Fibroblast of lung (primary cell): ENCODE measurements at regions not wholly inside any gene's neighbourhood (a gene's known extent, or its start where the extent isn't known, plus 50 kb on each side); places are given as distances from the start of the nearest gene placed in this dataset.
A peak's percentile ranks its signal among the peaks of the same experiment; 100 is the strongest.

ENCODE experiments used
- DNase-seq, 2 donors: peaks; one replicate each; pipeline versions ENCODE4 v3.0.0 to v3.0.0-alpha.2; 2010; ENCODE audit warnings: low read depth in 2 of 2
- H2AFZ ChIP-seq: 2 replicates; pipeline ENCODE4 v1.5.1; 2012; ENCODE audit warnings: low read length, control low read depth, inconsistent platforms
- H3K27ac ChIP-seq: 2 replicates; pipeline ENCODE4 v1.5.1; 2011; ENCODE audit warnings: low read length, control low read depth; ENCODE audit not compliant: insufficient read depth
- H3K27me3 ChIP-seq: 2 replicates; pipeline ENCODE4 v1.5.1; 2011; ENCODE audit warnings: mild to moderate bottlenecking, low read length; ENCODE audit not compliant: control insufficient read depth, insufficient read depth
- H3K36me3 ChIP-seq: 2 replicates; pipeline ENCODE4 v1.5.1; 2011; ENCODE audit warnings: low read length; ENCODE audit not compliant: control insufficient read depth, insufficient read depth
- H3K4me1 ChIP-seq: 2 replicates; pipeline ENCODE4 v1.5.1; 2011; ENCODE audit warnings: low read length; ENCODE audit not compliant: control insufficient read depth, insufficient read depth; ENCODE audit errors: extremely low read depth
- H3K4me2 ChIP-seq: 2 replicates; pipeline ENCODE4 v1.5.1; 2011; ENCODE audit warnings: low read length, control low read depth; ENCODE audit not compliant: insufficient read depth; ENCODE audit errors: extremely low read depth
- H3K4me3 ChIP-seq, 4 experiments: fragments of 200-600 bp in 1 of 4; sonication (generic) in 1 of 4; replicated peaks in 1 of 4; 2 replicates each; pipeline ENCODE4 v1.5.1; 2011 to 2016; ENCODE audit warnings: low read length in 4 of 4, low read depth in 3 of 4, mild to moderate bottlenecking in 3 of 4, control low read depth in 2 of 4, inconsistent platforms in 1 of 4, mixed read lengths in 1 of 4; ENCODE audit not compliant: insufficient read depth in 1 of 4; ENCODE audit errors: control extremely low read depth in 1 of 4
- H3K79me2 ChIP-seq: 2 replicates; pipeline ENCODE4 v1.5.1; 2012; ENCODE audit warnings: mild to moderate bottlenecking, low read length, inconsistent platforms; ENCODE audit not compliant: control insufficient read depth, insufficient read depth
- H3K9ac ChIP-seq: 2 replicates; pipeline ENCODE4 v1.5.1; 2011; ENCODE audit warnings: mild to moderate bottlenecking, low read length, control low read depth; ENCODE audit not compliant: insufficient read depth
- H3K9me3 ChIP-seq: 2 replicates; pipeline ENCODE4 v1.5.1; 2012; ENCODE audit warnings: low read depth, low read length; ENCODE audit not compliant: control insufficient read depth, insufficient read depth
- H4K20me1 ChIP-seq: 2 replicates; pipeline ENCODE4 v1.5.1; 2011; ENCODE audit warnings: low read length; ENCODE audit not compliant: control insufficient read depth, insufficient read depth; ENCODE audit errors: extremely low read depth
- CTCF ChIP-seq, 2 donors: IDR thresholded peaks in 1 of 2; conservative IDR thresholded peaks in 1 of 2; 1 replicate in 1 of 2; 2 replicates in 1 of 2; pipeline ENCODE4 v1.5.1; 2011 to 2012; ENCODE audit warnings: low read length in 2 of 2, control low read depth in 1 of 2, inconsistent platforms in 1 of 2, low read depth in 1 of 2, mild to moderate bottlenecking in 1 of 2
- EZH2 ChIP-seq: IDR thresholded peaks from 2 replicates; pipeline ENCODE4 v1.5.1; 2012; ENCODE audit warnings: low read length, control low read depth, mild to moderate bottlenecking; ENCODE audit errors: missing control alignments

DNA sequence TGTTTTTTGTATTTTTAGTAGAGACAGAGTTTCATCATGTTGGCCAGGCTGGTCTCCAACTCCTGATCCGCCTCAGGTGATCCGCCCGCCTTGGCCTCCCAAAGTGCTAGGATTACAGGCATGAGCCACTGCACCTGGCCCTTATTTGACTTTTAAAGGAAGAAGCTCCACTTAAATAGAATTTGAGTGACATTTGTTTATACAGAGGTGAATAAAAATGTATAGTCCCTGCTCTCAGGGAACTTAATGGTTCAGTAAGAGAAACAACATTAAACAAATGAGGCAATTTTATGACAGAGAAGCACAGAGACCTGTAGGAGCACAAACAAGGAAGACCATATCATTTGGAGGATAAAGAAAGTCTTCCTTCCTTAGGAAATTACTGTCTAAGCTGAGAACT is 65.7 kb downstream of the C9orf152 start:
- Histone ChIP-seq H3K4me3 (no peak overlapping the region), H3K4me1 (peaks cover 19% of the 10 kb centered on the region), H3K4me2 (no peak overlapping the region), H3K9me3 (no peaks in the 10 kb centered on the region), H2AFZ (no peak overlapping the region), H3K79me2 (peaks cover 88% of the 10 kb centered on the region), H3K27me3 (no peaks in the 10 kb centered on the region), H3K9ac (no peak overlapping the region), H4K20me1 (no peaks in the 10 kb centered on the region), H3K27ac (peak overlapping the region; percentile 69), H3K36me3 (peaks cover 13% of the 10 kb centered on the region)
- DNase-seq = no peak
- TF ChIP-seq CTCF (conservative IDR thresholded peaks at IDR 0.05 in 1 of 2, IDR thresholded peaks at IDR 0.05 in 1 of 2; ENCODE audit: low read depth in 1 of 2, low read length in 2 of 2) = no peak
- TF ChIP-seq EZH2 = no peak

DNA sequence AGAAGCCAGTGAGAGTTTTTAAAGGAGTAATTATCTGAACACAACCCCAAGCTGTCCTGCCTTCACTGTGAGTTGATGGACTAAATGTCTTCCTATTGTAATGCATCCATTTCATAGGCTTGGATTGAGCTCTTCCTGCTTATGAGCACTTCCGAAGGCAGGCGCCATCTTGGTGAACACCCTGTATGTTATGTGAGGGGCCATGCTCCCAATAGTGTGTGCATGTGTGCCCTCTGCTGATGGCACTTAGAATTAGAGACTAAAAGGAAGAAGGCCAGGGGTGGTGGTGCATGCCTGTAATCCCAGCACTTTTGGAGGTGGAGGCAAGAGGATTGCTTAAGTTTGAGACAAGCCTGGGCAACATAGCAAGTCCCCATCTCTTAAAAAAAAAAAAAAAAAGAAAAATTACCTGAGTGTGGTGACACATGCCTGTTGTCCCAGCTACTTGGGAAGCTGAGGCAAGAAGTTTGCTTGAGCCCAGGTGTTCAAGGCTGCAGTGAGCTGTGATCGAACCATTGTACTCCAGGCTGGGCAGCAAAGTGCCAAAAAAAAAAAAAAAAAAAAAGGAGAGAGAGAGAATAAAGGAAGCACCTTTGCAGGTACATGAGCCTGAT is 65.0 kb downstream of the C9orf152 start:
- Histone ChIP-seq H3K27me3 (no peaks in the 10 kb centered on the region), H3K9ac (no peak overlapping the region), H3K27ac (peak overlapping the region; percentile 69), H3K4me3 (no peak overlapping the region), H2AFZ (no peak overlapping the region), H3K4me1 (peaks cover 19% of the 10 kb centered on the region), H3K4me2 (peak overlapping the region; percentile 0), H3K9me3 (no peaks in the 10 kb centered on the region), H4K20me1 (no peaks in the 10 kb centered on the region), H3K79me2 (peaks cover 88% of the 10 kb centered on the region), H3K36me3 (peaks cover 6% of the 10 kb centered on the region)
- TF ChIP-seq EZH2 = no peak
- TF ChIP-seq CTCF (conservative IDR thresholded peaks at IDR 0.05 in 1 of 2, IDR thresholded peaks at IDR 0.05 in 1 of 2; ENCODE audit: low read depth in 1 of 2, low read length in 2 of 2) = peak in 1 of 2 donors; percentile 29
- DNase-seq = no peak

DNA sequence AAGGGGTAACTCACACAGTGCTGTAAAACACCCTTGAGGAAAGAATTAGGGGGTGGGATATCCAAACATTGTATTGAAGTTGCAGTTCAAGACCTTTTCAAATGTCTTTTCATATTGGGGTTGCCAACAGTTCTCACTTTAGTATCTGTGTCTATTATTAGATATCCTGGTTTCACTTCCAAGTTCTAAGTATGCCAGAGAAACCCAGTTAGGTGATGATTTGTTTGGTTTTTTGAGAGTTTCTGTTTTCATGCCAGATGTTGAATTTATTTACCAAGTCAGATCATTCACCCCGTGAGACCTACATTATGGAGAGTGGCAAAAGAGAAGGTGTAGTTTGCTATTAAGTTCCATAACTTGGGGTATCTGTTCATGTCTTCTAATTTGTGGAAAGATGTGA is 64.5 kb downstream of the C9orf152 start:
- Histone ChIP-seq H3K27ac (no peak overlapping the region), H3K27me3 (no peaks in the 10 kb centered on the region), H3K79me2 (peaks cover 88% of the 10 kb centered on the region), H3K36me3 (peaks cover 2% of the 10 kb centered on the region), H2AFZ (no peak overlapping the region), H3K9ac (no peak overlapping the region), H3K4me3 (no peak overlapping the region), H3K4me2 (peak overlapping the region; percentile 0), H3K9me3 (no peaks in the 10 kb centered on the region), H3K4me1 (peaks cover 19% of the 10 kb centered on the region), H4K20me1 (no peaks in the 10 kb centered on the region)
- TF ChIP-seq EZH2 (no peak), CTCF (conservative IDR thresholded peaks at IDR 0.05 in 1 of 2, IDR thresholded peaks at IDR 0.05 in 1 of 2; ENCODE audit: low read depth in 1 of 2, low read length in 2 of 2) (no peak)
- no peak for DNase-seq
